Esophagus squamous epithelium (tissue), 5 donors: ENCODE measurements at regions not wholly inside any gene's neighbourhood (a gene's known extent, or its start where the extent isn't known, plus 50 kb on each side); places are given as distances from the start of the nearest gene placed in this dataset.

Experiments used
- DNase-seq: peaks from one replicate; lab custom pipeline; 2025; lab: John Stamatoyannopoulos, UW
- H3K27ac ChIP-seq, 4 donors: fragments of 200-600 bp; sonication (generic); one replicate each; pipeline ENCODE4 v1.5.1; 2016 to 2019; ENCODE audit warnings: mild to moderate bottlenecking in 1 of 4
- H3K27me3 ChIP-seq, 4 donors: fragments of 200-600 bp; sonication (generic); 1 replicate in 3 of 4; 2 replicates in 1 of 4; pipeline versions ENCODE4 v1.5.1 to v1.6.0; 2017 to 2021; ENCODE audit warnings: antibody characterized with exemption in 1 of 4
- H3K36me3 ChIP-seq, 3 donors: fragments of 200-600 bp; sonication (generic); one replicate each; pipeline ENCODE4 v1.5.1; 2016 to 2019
- H3K4me1 ChIP-seq, 3 donors: fragments of 200-600 bp; sonication (generic); one replicate each; pipeline ENCODE4 v1.5.1; 2017 to 2019
- H3K4me3 ChIP-seq, 4 donors: fragments of 200-600 bp; sonication (generic); 1 replicate in 3 of 4; 2 replicates in 1 of 4; pipeline ENCODE4 v1.5.1; 2016 to 2019; ENCODE audit warnings: mild to moderate bottlenecking in 2 of 4, moderate library complexity in 1 of 4
- H3K9me3 ChIP-seq, 3 donors: fragments of 200-600 bp; sonication (generic); one replicate each; pipeline ENCODE4 v1.5.1; 2016 to 2019
- CTCF ChIP-seq, 6 experiments: fragments of 450-650 bp in 4 of 6; fragments of 200-600 bp in 2 of 6; sonication (generic) in 2 of 6; IDR thresholded peaks; one replicate each; pipeline ENCODE4 v1.5.1; 2016 to 2019; ENCODE audit warnings: antibody characterized with exemption in 6 of 6, mild to moderate bottlenecking in 4 of 6, moderate library complexity in 4 of 6
- POLR2A ChIP-seq, 4 donors: fragments of 450-650 bp; IDR thresholded peaks; one replicate each; pipeline ENCODE4 v1.6.1; 2017; ENCODE audit warnings: antibody characterized with exemption in 4 of 4, mild to moderate bottlenecking in 4 of 4, moderate library complexity in 3 of 4
- WGBS, 2 donors: methylation state at CpG; one replicate each; pipeline ENCODE4 v1.1.5; 2018; 5-methylcytosine and 5-hydroxymethylcytosine counted together
- intact Hi-C: fragments of 100-400 bp; cut with DNase I; formaldehyde crosslinking; loops from one replicate; pipeline ENCODE4 v1.15.0; 2022
- donor health status: DM: yes; HTN: yes; CAD: no.

GRCh38 chr6:8860671-8861070, 425.3 kb upstream of the SLC35B3 start:
- intact Hi-C loops = no loop called here
- Histone ChIP-seq H3K4me1 (no peaks in the 10 kb centered on the region), H3K36me3 (no peaks in the 10 kb centered on the region)

GRCh38 chr6:8859501-8859900, 424.2 kb upstream of the SLC35B3 start:
- Histone ChIP-seq H3K27ac (no peak overlapping the region), H3K27me3 (no peaks in the 10 kb centered on the region), H3K4me1 (no peaks in the 10 kb centered on the region), H3K9me3 (no peaks in the 10 kb centered on the region), H3K4me3 (no peak overlapping the region), H3K36me3 (no peaks in the 10 kb centered on the region)
- TF ChIP-seq POLR2A (IDR thresholded peaks at IDR 0.05) (no peak), CTCF (IDR thresholded peaks at IDR 0.05) (no peak)
- WGBS, 2 donors = 62 to 76% methylated on average over 3 of the region's 3 CpGs
- no peak for DNase-seq
- intact Hi-C loops = no loop called here

More at GRCh38 chr6:8860671-8861070, 425.3 kb upstream of the SLC35B3 start:
- TF ChIP-seq CTCF (IDR thresholded peaks at IDR 0.05) = no peak
- no peak for TF ChIP-seq POLR2A (IDR thresholded peaks at IDR 0.05)
- Histone ChIP-seq H3K9me3 (no peaks in the 10 kb centered on the region), H3K4me3 (no peak overlapping the region), H3K27ac (no peak overlapping the region), H3K27me3 (no peaks in the 10 kb centered on the region)
- no peak for DNase-seq

- Histone ChIP-seq H3K27me3 (no peaks in the 10 kb centered on the region), H3K9me3 (no peaks in the 10 kb centered on the region), H3K4me1 (no peaks in the 10 kb centered on the region), H3K27ac (no peak overlapping the region), H3K4me3 (no peak overlapping the region), H3K36me3 (no peaks in the 10 kb centered on the region)
- DNase-seq = no peak
- WGBS, 2 donors = 24 to 42% methylated on average over 4 of the region's 4 CpGs
- no peak for TF ChIP-seq POLR2A (IDR thresholded peaks at IDR 0.05)
- no peak for TF ChIP-seq CTCF (IDR thresholded peaks at IDR 0.05)
- intact Hi-C loops = no loop called here
Measured at GRCh38 chr6:8858854-8859331, 423.5 kb upstream of the SLC35B3 start.

GRCh38 chr6:8857160-8857559, 421.8 kb upstream of the SLC35B3 start:
- no peak overlapping the region for H3K27ac ChIP-seq
- 61 to 82% methylated on average over 2 of the region's 2 CpGs for WGBS, 2 donors
- no peaks in the 10 kb centered on the region for H3K9me3 ChIP-seq
- no peak overlapping the region for H3K4me3 ChIP-seq
- TF ChIP-seq POLR2A (IDR thresholded peaks at IDR 0.05) = no peak
- TF ChIP-seq CTCF (IDR thresholded peaks at IDR 0.05) = no peak
- intact Hi-C loops = no loop called here
- H3K36me3 ChIP-seq = no peaks in the 10 kb centered on the region
- no peak for DNase-seq
- no peaks in the 10 kb centered on the region for H3K27me3 ChIP-seq
- H3K4me1 ChIP-seq = no peaks in the 10 kb centered on the region

- no peak overlapping the region for H3K27ac ChIP-seq
- TF ChIP-seq POLR2A (IDR thresholded peaks at IDR 0.05) (no peak), CTCF (IDR thresholded peaks at IDR 0.05) (no peak)
- DNase-seq = no peak
- H3K4me1 ChIP-seq = no peaks in the 10 kb centered on the region
- H3K27me3 ChIP-seq = no peaks in the 10 kb centered on the region
- WGBS, 2 donors = 76 to 92% methylated on average over 4 of the region's 4 CpGs
- H3K9me3 ChIP-seq = no peaks in the 10 kb centered on the region
- intact Hi-C loops = no loop called here
- no peak overlapping the region for H3K4me3 ChIP-seq
- H3K36me3 ChIP-seq = no peaks in the 10 kb centered on the region
Measured at GRCh38 chr6:8855411-8855810, 420.1 kb upstream of the SLC35B3 start.
